ENCODE measurements at regions not wholly inside any gene's neighbourhood (a gene's known extent, or its start where the extent isn't known, plus 50 kb on each side); places are given as distances from the start of the nearest gene placed in this dataset.

- H3K36me3 ChIP-seq (ENCODE audit: control insufficient read depth, insufficient read depth, low read length), result no peaks in the 10 kb centered on the region
- no peak overlapping the region for H2AK5ac ChIP-seq (ENCODE audit: low read depth, low read length)
- DNase-seq (no peak), ATAC-seq (ENCODE audit: low read depth) (no peak)
- no peaks in the 10 kb centered on the region for H3K79me1 ChIP-seq (ENCODE audit: low read depth in 1 of 2, low read length in 2 of 2)
- no peak overlapping the region for H2BK15ac ChIP-seq (ENCODE audit: low read depth, low read length)
- H3K9ac ChIP-seq (ENCODE audit: low read depth, low read length), result no peak overlapping the region
- no peaks in the 10 kb centered on the region for H4K20me1 ChIP-seq (ENCODE audit: insufficient read depth, low read length)
- no peaks in the 10 kb centered on the region for H3K27me3 ChIP-seq (ENCODE audit: control insufficient read depth, insufficient read depth, low read length)
- no peak overlapping the region for H3K27ac ChIP-seq (ENCODE audit: insufficient read depth, low read length)
- no peak overlapping the region for H2AK9ac ChIP-seq (replicated peaks; ENCODE audit: low read depth, low read length, poor library complexity)
- no peak overlapping the region for H4K5ac ChIP-seq (ENCODE audit: low read depth, low read length)
- H4K8ac ChIP-seq (ENCODE audit: low read depth in 2 of 2, low read length in 2 of 2), result no peak overlapping the region
- ChIA-PET POLR2A (ENCODE audit: unreplicated experiment) (no interaction called here), CTCF (no interaction called here)
- in situ Hi-C loops (cut with MboI; ENCODE audit: low sequenced_read_pairs) (no loop called here), dilution Hi-C loops (cut with HindIII; ENCODE audit: low sequenced_read_pairs, unreplicated experiment) (no loop called here), intact Hi-C loops (cut with micrococcal nuclease) (loop anchor here (10.0 kb wide), 1 partner anchor 1367 kb away; no protein-coding TSS in a partner anchor)
- no peaks in the 10 kb centered on the region for H3K9me3 ChIP-seq (ENCODE audit: control insufficient read depth, insufficient read depth, low read length)
- H2AFZ ChIP-seq (replicated peaks; ENCODE audit: low read length, poor library complexity), result no peak overlapping the region
- no peak overlapping the region for H3K23ac ChIP-seq (ENCODE audit: low read depth, low read length)
- WGBS, 2 experiments (ENCODE audit: extremely low coverage in 2 of 2, insufficient read length in 1 of 2), result no CpG with 5 or more reads among the region's 5 CpGs
- TF ChIP-seq CTCF (conservative IDR thresholded peaks at IDR 0.05; ENCODE audit: low read depth, low read length), result no peak
- no peak for TF ChIP-seq POLR2A (IDR thresholded peaks at IDR 0.05; ENCODE audit: low read depth, low read length)
- TF ChIP-seq MAFK (IDR thresholded peaks at IDR 0.05; ENCODE audit: low read depth, low read length), result no peak
- TF ChIP-seq NFE2L2 (IDR thresholded peaks at IDR 0.05; ENCODE audit: low read depth, low read length), result no peak
- TF ChIP-seq FOS (IDR thresholded peaks at IDR 0.05; ENCODE audit: low read depth, low read length), result no peak
- TF ChIP-seq RAD21 (IDR thresholded peaks at IDR 0.05; ENCODE audit: low read length), result no peak
- TF ChIP-seq RFX5 (IDR thresholded peaks at IDR 0.05; ENCODE audit: low read depth, low read length), result no peak
- TF ChIP-seq CHD1 (IDR thresholded peaks at IDR 0.05; ENCODE audit: low read depth, low read length), result no peak
- no peak for TF ChIP-seq USF2 (IDR thresholded peaks at IDR 0.05; ENCODE audit: low read depth, low read length)
- no peak overlapping the region for H3K4me2 ChIP-seq (ENCODE audit: low read depth, low read length)
- H3K18ac ChIP-seq (ENCODE audit: low read depth, low read length), result no peak overlapping the region
- no peak overlapping the region for H4K91ac ChIP-seq (ENCODE audit: insufficient read depth, low read depth, low read length)
- no peak overlapping the region for H3K4me3 ChIP-seq (ENCODE audit: insufficient read depth, low read depth, low read length)
- no peak overlapping the region for H2BK20ac ChIP-seq (ENCODE audit: low read depth, low read length)
- H2BK120ac ChIP-seq (ENCODE audit: low read depth, low read length), result no peak overlapping the region
- H3K56ac ChIP-seq (ENCODE audit: extremely low read depth, insufficient read depth, low read length), result no peak overlapping the region
- H3K14ac ChIP-seq (replicated peaks; ENCODE audit: low read depth, low read length), result no peak overlapping the region
- H3K4ac ChIP-seq (ENCODE audit: low read depth, low read length), result no peak overlapping the region
- no peak overlapping the region for H2BK5ac ChIP-seq (ENCODE audit: low read depth, low read length, poor library complexity, severe bottlenecking)
- H3K4me1 ChIP-seq (ENCODE audit: control insufficient read depth, insufficient read depth, low read length), result no peaks in the 10 kb centered on the region
- no TSS peak for BruUV-seq (replicated peaks)
- no peaks in the 10 kb centered on the region for H3K9me1 ChIP-seq (ENCODE audit: insufficient read depth, low read length)
Measured at GRCh38 chr5:89857790-89858189, 551.8 kb downstream of the CETN3 start.
